B cell (primary cell): ENCODE measurements at regions not wholly inside any gene's neighbourhood (a gene's known extent, or its start where the extent isn't known, plus 50 kb on each side); places are given as distances from the start of the nearest gene placed in this dataset.

Source experiments
- ATAC-seq: fragments of 200-7000 bp; cut with Tn5 transposase; one replicate; pipeline ENCODE4 v1.10.0; 2021; ENCODE audit warnings: low read depth, mild to moderate bottlenecking, moderate number of reproducible peaks, moderate library complexity
- CTCF ChIA-PET: fragments of 350-600 bp; sonication (Branson Sonifier 250); formaldehyde crosslinking; loops from one replicate; lab custom pipeline; 2021; ENCODE audit warnings: antibody characterized with exemption, inconsistent platforms; lab: Charles Lee
- POLR2A ChIA-PET: fragments of 350-600 bp; sonication (Branson Sonifier 250); formaldehyde crosslinking; loops from one replicate; lab custom pipeline; 2021; ENCODE audit warnings: antibody characterized with exemption; lab: Charles Lee
- DNase-seq: peaks from one replicate; pipeline ENCODE4 v3.0.0; 2013
- H2AFZ ChIP-seq: 2 replicates; pipeline ENCODE4 v1.6.1; 2012; ENCODE audit warnings: mild to moderate bottlenecking, low read depth, low read length; ENCODE audit not compliant: insufficient read depth, poor library complexity, severe bottlenecking
- H3K27ac ChIP-seq, 2 donors: 1 replicate in 1 of 2; 2 replicates in 1 of 2; pipeline ENCODE4 v1.5.1; 2012 to 2013; ENCODE audit warnings: low read length in 2 of 2, mild to moderate bottlenecking in 2 of 2, moderate library complexity in 1 of 2
- H3K27me3 ChIP-seq, 4 experiments: fragments of 200-600 bp in 1 of 4; sonication (generic) in 1 of 4; replicated peaks in 1 of 4; 1 replicate in 2 of 4; 2 replicates in 2 of 4; pipeline versions ENCODE4 v1.6.1 to v1.7.0; 2013 to 2016; ENCODE audit warnings: low read length in 3 of 4, mild to moderate bottlenecking in 2 of 4, mixed read lengths in 1 of 4, moderate library complexity in 1 of 4; ENCODE audit not compliant: insufficient read depth in 4 of 4, control insufficient read depth in 3 of 4; ENCODE audit errors: control extremely low read depth in 1 of 4
- H3K36me3 ChIP-seq, 2 experiments: replicated peaks in 1 of 2; 1 replicate in 1 of 2; 2 replicates in 1 of 2; pipeline versions ENCODE4 v1.6.1 to v1.7.1; 2013; ENCODE audit warnings: low read length in 1 of 2; ENCODE audit not compliant: insufficient read depth in 2 of 2, control insufficient read depth in 1 of 2; ENCODE audit errors: control extremely low read depth in 1 of 2, extremely low read depth in 1 of 2
- H3K4me1 ChIP-seq, 2 donors: fragments of 200-600 bp in 1 of 2; sonication (generic) in 1 of 2; 1 replicate in 1 of 2; 2 replicates in 1 of 2; pipeline versions ENCODE4 v1.5.1 to v1.6.1; 2013 to 2017; ENCODE audit warnings: low read length in 2 of 2; ENCODE audit not compliant: control insufficient read depth in 2 of 2, insufficient read depth in 2 of 2
- H3K4me2 ChIP-seq: replicated peaks from 2 replicates; pipeline ENCODE3; 2012; ENCODE audit warnings: mild to moderate bottlenecking, low read depth, low read length; ENCODE audit not compliant: poor library complexity, severe bottlenecking
- H3K4me3 ChIP-seq, 5 experiments: fragments of 200-600 bp in 1 of 5; sonication (generic) in 1 of 5; 1 replicate in 3 of 5; 2 replicates in 2 of 5; pipeline versions ENCODE4 v1.5.1 to v1.7.0; 2011 to 2016; ENCODE audit warnings: low read length in 4 of 5, mild to moderate bottlenecking in 4 of 5, low read depth in 2 of 5, control low read depth in 1 of 5, moderate library complexity in 1 of 5; ENCODE audit not compliant: insufficient read depth in 1 of 5; ENCODE audit errors: control extremely low read depth in 1 of 5, extremely low read depth in 1 of 5
- H3K79me2 ChIP-seq: fragments of 200-600 bp; sonication (generic); one replicate; pipeline ENCODE4 v1.6.0; 2016; ENCODE audit warnings: low read length; ENCODE audit not compliant: control insufficient read depth, insufficient read depth
- H3K9ac ChIP-seq: fragments of 200-600 bp; sonication (generic); 2 replicates; pipeline ENCODE4 v1.6.1; 2017; ENCODE audit warnings: mild to moderate bottlenecking, low read length, moderate library complexity
- H3K9me3 ChIP-seq, 3 donors: one replicate each; pipeline versions ENCODE4 v1.6.1 to v1.7.1; 2013; ENCODE audit warnings: low read length in 2 of 3; ENCODE audit not compliant: control insufficient read depth in 2 of 3, insufficient read depth in 1 of 3; ENCODE audit errors: control extremely low read depth in 1 of 3
- H4K20me1 ChIP-seq: 2 replicates; pipeline ENCODE4 v1.6.0; 2012; ENCODE audit warnings: mild to moderate bottlenecking, low read length; ENCODE audit not compliant: insufficient read depth, control insufficient read depth, poor library complexity, severe bottlenecking
- H3K27ac Mint-ChIP-seq: one replicate; pipeline ENCODE4 v1.8.0; 2021; ENCODE audit warnings: mixed read lengths
- H3K27me3 Mint-ChIP-seq: one replicate; pipeline ENCODE4 v1.8.0; 2021; ENCODE audit warnings: mixed read lengths
- H3K4me1 Mint-ChIP-seq: one replicate; pipeline ENCODE4 v1.8.0; 2021; ENCODE audit warnings: mixed read lengths
- H3K4me3 Mint-ChIP-seq: one replicate; pipeline ENCODE4 v1.8.0; 2021; ENCODE audit warnings: mixed read lengths
- H3K9me3 Mint-ChIP-seq: one replicate; pipeline ENCODE4 v1.8.0; 2022; ENCODE audit warnings: mixed read lengths; ENCODE audit not compliant: insufficient read depth
- CTCF ChIP-seq: fragments of 200-600 bp; IDR thresholded peaks from one replicate; pipeline ENCODE4 v1.8.0; 2022; ENCODE audit warnings: antibody characterized with exemption, mild to moderate bottlenecking
- EZH2 ChIP-seq: IDR thresholded peaks from 2 replicates; pipeline ENCODE4 v1.6.1; 2012; ENCODE audit warnings: borderline replicate concordance, low read depth, mild to moderate bottlenecking, moderate library complexity, low read length; ENCODE audit not compliant: insufficient read depth, poor library complexity, severe bottlenecking
- WGBS: methylation state at CpG from one replicate; pipeline ENCODE4 v1.1.5; 2013; ENCODE audit warnings: missing lambda C conversion rate; ENCODE audit not compliant: insufficient coverage; 5-methylcytosine and 5-hydroxymethylcytosine counted together
- intact Hi-C: fragments of 100-400 bp; cut with micrococcal nuclease; formaldehyde crosslinking; loops from one replicate; pipeline ENCODE4 v1.10.0; 2022

- Mint-ChIP-seq H3K9me3 (no peaks in the 10 kb centered on the region), H3K4me3 (no peak overlapping the region), H3K27ac (no peak overlapping the region), H3K4me1 (no peaks in the 10 kb centered on the region), H3K27me3 (peaks cover 16% of the 10 kb centered on the region)
- WGBS: 22% methylated on average over 6 of the region's 7 CpGs
- intact Hi-C loops: no loop called here
- no peak overlapping the region for H3K9ac ChIP-seq
- ChIA-PET CTCF (no interaction called here), POLR2A (no interaction called here)
- no peak overlapping the region for H2AFZ ChIP-seq
- no peaks in the 10 kb centered on the region for H3K36me3 ChIP-seq
- no peaks in the 10 kb centered on the region for H3K79me2 ChIP-seq
- H3K27me3 ChIP-seq: peaks cover 0 to 3% (median 0%) of the 10 kb centered on the region in 4 experiments
- H4K20me1 ChIP-seq: no peaks in the 10 kb centered on the region
- H3K4me2 ChIP-seq: no peak overlapping the region
- H3K4me1 ChIP-seq: no peaks in the 10 kb centered on the region
- ATAC-seq (no peak), DNase-seq (no peak)
- TF ChIP-seq CTCF (no peak), EZH2 (no peak)
- peaks cover 0 to 6% (median 0%) of the 10 kb centered on the region in 3 donors for H3K9me3 ChIP-seq
- H3K4me3 ChIP-seq: no peak overlapping the region
- no peak overlapping the region for H3K27ac ChIP-seq
Measured at GRCh38 chr5:174231956-174232487, 186.5 kb downstream of the NSG2 start.

DNA sequence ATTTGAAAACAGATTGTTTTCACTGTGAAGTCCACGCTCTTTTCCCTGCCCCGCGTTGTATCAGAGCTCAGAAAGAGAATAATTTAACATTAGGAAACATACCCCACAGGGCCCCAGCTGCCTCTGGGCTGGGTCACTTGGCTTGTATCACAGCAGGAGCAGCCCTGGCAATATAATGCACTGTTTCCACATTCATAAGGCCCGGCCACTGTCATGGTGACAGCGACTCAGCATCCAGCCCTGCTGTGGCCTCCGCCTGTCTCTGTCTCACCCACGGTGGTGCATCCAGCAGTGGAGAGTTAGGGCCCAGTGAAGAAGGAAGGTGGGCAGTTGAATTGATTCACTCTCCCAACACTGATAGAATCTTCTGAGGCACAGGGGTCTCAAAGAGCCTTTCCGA is 188.9 kb downstream of the NSG2 start:
- H3K4me2 ChIP-seq: no peak overlapping the region
- H3K27ac Mint-ChIP-seq: no peak overlapping the region
- peaks cover 0 to 10% (median 0%) of the 10 kb centered on the region in 3 donors for H3K9me3 ChIP-seq
- ChIA-PET CTCF (no interaction called here), POLR2A (no interaction called here)
- DNase-seq: no peak
- intact Hi-C loops: no loop called here
- H2AFZ ChIP-seq: no peak overlapping the region
- no peaks in the 10 kb centered on the region for H3K79me2 ChIP-seq
- TF ChIP-seq EZH2 (no peak), CTCF (no peak)
- no peak for ATAC-seq
- no peaks in the 10 kb centered on the region for H3K4me1 ChIP-seq
- no peak overlapping the region for H3K4me3 ChIP-seq
- no peak overlapping the region for H3K9ac ChIP-seq
- H3K27me3 ChIP-seq: no peaks in the 10 kb centered on the region
- H4K20me1 ChIP-seq: no peaks in the 10 kb centered on the region
- H3K27me3 Mint-ChIP-seq: peaks cover 21% of the 10 kb centered on the region
- H3K36me3 ChIP-seq: no peaks in the 10 kb centered on the region
- H3K27ac ChIP-seq: no peak overlapping the region
- WGBS: 87% methylated on average over 7 of the region's 8 CpGs
- H3K4me3 Mint-ChIP-seq: no peak overlapping the region
- H3K4me1 Mint-ChIP-seq: no peaks in the 10 kb centered on the region
- H3K9me3 Mint-ChIP-seq: peaks cover 3% of the 10 kb centered on the region
